ENCODE measurements at regions not wholly inside any gene's neighbourhood (a gene's known extent, or its start where the extent isn't known, plus 50 kb on each side); places are given as distances from the start of the nearest gene placed in this dataset.

- no peak for TF ChIP-seq CTCF (IDR thresholded peaks at IDR 0.05)
- no peak for TF ChIP-seq EP300 (IDR thresholded peaks at IDR 0.05)
- TF ChIP-seq MAX (IDR thresholded peaks at IDR 0.05), result no peak
- no peak for TF ChIP-seq POLR2A (IDR thresholded peaks at IDR 0.05; ENCODE audit: low read length)
- no peak for TF ChIP-seq BCL3 (IDR thresholded peaks at IDR 0.05)
- no peak for TF ChIP-seq ESRRA (IDR thresholded peaks at IDR 0.05; ENCODE audit: borderline replicate concordance, low read length)
- no peak for TF ChIP-seq CEBPB (IDR thresholded peaks at IDR 0.05)
Measured at GRCh38 chrX:26580021-26580420, 364.1 kb downstream of the MAGEB5 start.

Data from A549 (cell line).